SK-N-SH (cell line): ENCODE measurements at regions not wholly inside any gene's neighbourhood (a gene's known extent, or its start where the extent isn't known, plus 50 kb on each side); places are given as distances from the start of the nearest gene placed in this dataset.

Source experiments
- CTCF ChIA-PET: fragments of 300-600, 350-600 bp; formaldehyde crosslinking; extraction: SDS; loops from one replicate; lab custom pipeline; 2021; lab: Yijun Ruan, JAX
- POLR2A ChIA-PET: fragments of 350-600 bp; sonication (Branson Sonifier 250); formaldehyde crosslinking; extraction: SDS; loops from one replicate; lab custom pipeline; 2020; ENCODE audit warnings: antibody characterized with exemption, inconsistent platforms; lab: Yijun Ruan, JAX
- DNase-seq: peaks from one replicate; pipeline ENCODE4 v3.0.0; 2012
- H2AFZ ChIP-seq: fragments of 200-600 bp; sonication (generic); 2 replicates; pipeline ENCODE4 v1.8.1; 2016; ENCODE audit warnings: antibody characterized with exemption, mild to moderate bottlenecking, low read depth
- H3F3A ChIP-seq: fragments of 200-600 bp; sonication (generic); replicated peaks from 2 replicates; pipeline ENCODE3; 2016; ENCODE audit warnings: antibody characterized with exemption, mild to moderate bottlenecking; ENCODE audit not compliant: insufficient read depth
- H3K27ac ChIP-seq, 2 experiments: fragments of 200-500 bp in 1 of 2; fragments of 200-600 bp in 1 of 2; sonication (Bioruptor generic) in 1 of 2; sonication (generic), shearing (Covaris generic) in 1 of 2; 2 replicates each; pipeline versions ENCODE4 v1.5.1 to v1.6.1; 2014 to 2016; ENCODE audit warnings: low read depth in 2 of 2, inconsistent platforms in 1 of 2, low read length in 1 of 2, mild to moderate bottlenecking in 1 of 2, mixed read lengths in 1 of 2
- H3K27me3 ChIP-seq: fragments of 200-600 bp; sonication (generic), shearing (Covaris generic); 2 replicates; pipeline ENCODE4 v1.6.1; 2016; ENCODE audit warnings: mixed run types; ENCODE audit not compliant: insufficient read depth
- H3K36me3 ChIP-seq, 2 experiments: fragments of 200-500 bp in 1 of 2; fragments of 200-600 bp in 1 of 2; sonication (Bioruptor generic) in 1 of 2; sonication (generic) in 1 of 2; replicated peaks in 1 of 2; 2 replicates each; pipeline versions ENCODE3 to v1.5.1; 2014 to 2016; ENCODE audit warnings: low read length in 1 of 2, mild to moderate bottlenecking in 1 of 2; ENCODE audit not compliant: insufficient read depth in 2 of 2, control insufficient read depth in 1 of 2
- H3K4me1 ChIP-seq, 2 experiments: fragments of 200-500 bp in 1 of 2; fragments of 200-600 bp in 1 of 2; sonication (Bioruptor generic) in 1 of 2; sonication (generic), shearing (Covaris generic) in 1 of 2; 2 replicates each; pipeline versions ENCODE4 v1.5.1 to v1.6.1; 2014 to 2016; ENCODE audit warnings: low read depth in 1 of 2, low read length in 1 of 2, mixed run types in 1 of 2; ENCODE audit not compliant: insufficient read depth in 2 of 2, control insufficient read depth in 1 of 2
- H3K4me2 ChIP-seq: fragments of 200-600 bp; sonication (generic), shearing (Covaris generic); 2 replicates; pipeline ENCODE4 v1.6.1; 2017; ENCODE audit warnings: mixed run types
- H3K4me3 ChIP-seq, 2 experiments: fragments of 200-500 bp in 1 of 2; fragments of 200-600 bp in 1 of 2; sonication (Bioruptor generic) in 1 of 2; sonication (generic), shearing (Covaris generic) in 1 of 2; 2 replicates each; pipeline versions ENCODE4 v1.5.1 to v1.8.1; 2014 to 2016; ENCODE audit warnings: low read depth in 2 of 2, inconsistent platforms in 1 of 2, low read length in 1 of 2, mild to moderate bottlenecking in 1 of 2, mixed read lengths in 1 of 2, moderate library complexity in 1 of 2
- H3K79me2 ChIP-seq: fragments of 200-600 bp; sonication (generic); 2 replicates; pipeline ENCODE4 v1.8.1; 2017; ENCODE audit warnings: mild to moderate bottlenecking; ENCODE audit not compliant: insufficient read depth
- H3K9ac ChIP-seq: fragments of 200-600 bp; sonication (generic); 2 replicates; pipeline ENCODE4 v1.6.1; 2017; ENCODE audit warnings: mixed run types
- H3K9me2 ChIP-seq: fragments of 200-600 bp; sonication (generic); 2 replicates; pipeline ENCODE4 v1.6.1; 2017; ENCODE audit warnings: mixed run types
- H3K9me3 ChIP-seq: fragments of 200-600 bp; sonication (generic); 2 replicates; pipeline ENCODE4 v1.6.1; 2017; ENCODE audit warnings: mixed run types, mild to moderate bottlenecking, moderate library complexity
- H4K20me1 ChIP-seq: fragments of 200-600 bp; sonication (generic); 2 replicates; pipeline ENCODE4 v1.6.1; 2017; ENCODE audit warnings: mild to moderate bottlenecking, mixed run types; ENCODE audit not compliant: insufficient read depth
- EP300 ChIP-seq, 2 experiments: IDR thresholded peaks; 2 replicates each; pipeline versions ENCODE4 v1.4.0 to v1.6.1; 2012; ENCODE audit warnings: borderline replicate concordance in 1 of 2, low read depth in 1 of 2, low read length in 1 of 2
- FOSL2 ChIP-seq: IDR thresholded peaks from 2 replicates; pipeline ENCODE4 v1.4.0; 2012; ENCODE audit warnings: low read depth, mild to moderate bottlenecking, moderate library complexity, borderline replicate concordance
- FOXJ3 ChIP-seq: sonication (generic); formaldehyde crosslinking; IDR thresholded peaks from 2 replicates; pipeline ENCODE4 v1.5.1; 2020; ENCODE audit warnings: mild to moderate bottlenecking, missing genetic modification reagents
- GABPA ChIP-seq: IDR thresholded peaks from 2 replicates; pipeline ENCODE4 v1.4.0; 2012; ENCODE audit warnings: low read depth, mild to moderate bottlenecking
- MAX ChIP-seq: IDR thresholded peaks from 2 replicates; pipeline ENCODE4 v1.4.0; 2012; ENCODE audit warnings: low read depth
- NRF1 ChIP-seq: IDR thresholded peaks from 2 replicates; pipeline ENCODE4 v1.6.1; 2012; ENCODE audit warnings: low read depth, mild to moderate bottlenecking, low read length
- RFX5 ChIP-seq: IDR thresholded peaks from 2 replicates; pipeline ENCODE4 v1.6.1; 2012; ENCODE audit warnings: mild to moderate bottlenecking, improper control_type of control experiment, low read length
- TAF1 ChIP-seq: IDR thresholded peaks from 2 replicates; pipeline ENCODE4 v1.6.1; 2012; ENCODE audit warnings: low read depth, mild to moderate bottlenecking, low read length, moderate library complexity, borderline replicate concordance
- TCF12 ChIP-seq: IDR thresholded peaks from 2 replicates; pipeline ENCODE4 v1.4.0; 2012
- TEAD4 ChIP-seq: IDR thresholded peaks from 2 replicates; pipeline ENCODE4 v1.4.0; 2012; ENCODE audit warnings: mild to moderate bottlenecking, borderline replicate concordance; ENCODE audit not compliant: insufficient read depth
- YY1 ChIP-seq: IDR thresholded peaks from 2 replicates; pipeline ENCODE4 v1.4.0; 2012; ENCODE audit warnings: low read depth, mild to moderate bottlenecking
- ZBTB33 ChIP-seq: IDR thresholded peaks from 2 replicates; pipeline ENCODE4 v1.4.0; 2012; ENCODE audit warnings: low read depth, borderline replicate concordance
- WGBS: methylation state at CpG from one replicate; pipeline ENCODE4 v1.1.6; 2017; ENCODE audit warnings: low lambda C conversion rate; 5-methylcytosine and 5-hydroxymethylcytosine counted together
- TF ChIP-seq, protein P1 (sequence below): fragments of 150-350 bp; IDR thresholded peaks from 2 replicates; pipeline ENCODE4 v1.6.1; 2016; ENCODE audit warnings: mild to moderate bottlenecking, low read depth, low read length
- TF ChIP-seq, protein P2 (sequence below): IDR thresholded peaks from 2 replicates; pipeline ENCODE4; 2012

GRCh38 chr2:18833941-18834340 is 244.6 kb upstream of the NT5C1B start:
- H3K4me2 ChIP-seq, result peak overlapping the region; percentile 5; the same call in 1 of the 2 replicates
- H3F3A ChIP-seq, result peaks cover 19% of the 10 kb centered on the region
- POLR2A ChIA-PET, result no interaction called here
- H4K20me1 ChIP-seq, result no peaks in the 10 kb centered on the region
- TF ChIP-seq MAX, result no peak
- TF ChIP-seq, protein P1, sequence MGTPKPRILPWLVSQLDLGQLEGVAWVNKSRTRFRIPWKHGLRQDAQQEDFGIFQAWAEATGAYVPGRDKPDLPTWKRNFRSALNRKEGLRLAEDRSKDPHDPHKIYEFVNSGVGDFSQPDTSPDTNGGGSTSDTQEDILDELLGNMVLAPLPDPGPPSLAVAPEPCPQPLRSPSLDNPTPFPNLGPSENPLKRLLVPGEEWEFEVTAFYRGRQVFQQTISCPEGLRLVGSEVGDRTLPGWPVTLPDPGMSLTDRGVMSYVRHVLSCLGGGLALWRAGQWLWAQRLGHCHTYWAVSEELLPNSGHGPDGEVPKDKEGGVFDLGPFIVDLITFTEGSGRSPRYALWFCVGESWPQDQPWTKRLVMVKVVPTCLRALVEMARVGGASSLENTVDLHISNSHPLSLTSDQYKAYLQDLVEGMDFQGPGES, result no peak
- TF ChIP-seq ZBTB33, result no peak
- TF ChIP-seq, protein P2, sequence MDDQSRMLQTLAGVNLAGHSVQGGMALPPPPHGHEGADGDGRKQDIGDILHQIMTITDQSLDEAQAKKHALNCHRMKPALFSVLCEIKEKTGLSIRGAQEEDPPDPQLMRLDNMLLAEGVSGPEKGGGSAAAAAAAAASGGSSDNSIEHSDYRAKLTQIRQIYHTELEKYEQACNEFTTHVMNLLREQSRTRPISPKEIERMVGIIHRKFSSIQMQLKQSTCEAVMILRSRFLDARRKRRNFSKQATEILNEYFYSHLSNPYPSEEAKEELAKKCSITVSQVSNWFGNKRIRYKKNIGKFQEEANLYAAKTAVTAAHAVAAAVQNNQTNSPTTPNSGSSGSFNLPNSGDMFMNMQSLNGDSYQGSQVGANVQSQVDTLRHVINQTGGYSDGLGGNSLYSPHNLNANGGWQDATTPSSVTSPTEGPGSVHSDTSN, result no peak
- no peak for TF ChIP-seq YY1
- TF ChIP-seq TEAD4, result no peak
- TF ChIP-seq FOXJ3 (CRISPR knock-in tag), result no peak
- TF ChIP-seq FOSL2, result no peak
- TF ChIP-seq TCF12, result no peak
- TF ChIP-seq GABPA, result no peak
- TF ChIP-seq RFX5, result no peak
- no peak for TF ChIP-seq TAF1
- no peaks in the 10 kb centered on the region for H3K36me3 ChIP-seq
- H2AFZ ChIP-seq, result no peak overlapping the region
- CTCF ChIA-PET, result interaction anchor here (1.0 to 3.9 kb wide), 4 partner anchors 9 to 313 kb away, joined by 3 to 22 read pairs (median 3); no protein-coding TSS in a partner anchor
- no peak overlapping the region for H3K9ac ChIP-seq
- H3K9me3 ChIP-seq, result no peaks in the 10 kb centered on the region
- H3K4me3 ChIP-seq, result no peak overlapping the region
- no peak for DNase-seq
- no peaks in the 10 kb centered on the region for H3K27me3 ChIP-seq
- no peak overlapping the region; a peak in 1 of 4 replicates for H3K27ac ChIP-seq
- no peaks in the 10 kb centered on the region for H3K79me2 ChIP-seq
- H3K4me1 ChIP-seq, result peaks cover 4 to 45% of the 10 kb centered on the region in 2 experiments
- H3K9me2 ChIP-seq, result no peaks in the 10 kb centered on the region
- 88% methylated on average over 2 of the region's 2 CpGs for WGBS

DNA sequence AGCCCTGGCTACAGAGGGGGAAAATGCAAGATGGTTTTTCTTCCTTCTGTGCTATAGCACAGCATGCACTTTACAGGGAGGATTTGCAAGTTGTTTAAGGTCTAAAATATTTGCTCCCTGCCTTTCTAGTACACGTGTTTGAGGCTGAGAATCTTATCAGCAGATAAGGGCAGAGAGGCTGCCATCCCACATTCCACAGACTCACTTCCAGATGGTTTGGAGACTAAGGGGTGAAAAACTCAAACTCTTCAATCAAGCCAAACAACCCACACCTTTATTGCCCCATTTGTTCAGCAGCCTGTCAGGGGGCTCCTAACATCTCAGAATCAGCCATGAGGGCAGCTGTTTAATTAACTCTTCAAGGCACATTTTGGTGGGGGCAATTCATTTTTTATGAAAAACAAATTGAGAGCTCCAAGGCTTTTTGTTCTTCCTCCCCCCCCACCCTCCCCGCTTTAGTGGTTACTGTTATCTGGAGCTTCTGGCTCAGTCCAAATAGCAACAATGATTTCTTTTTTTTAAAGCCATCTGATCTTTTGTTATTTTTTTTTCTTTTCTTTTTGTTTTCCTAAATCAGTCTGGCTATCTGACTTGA is 242.6 kb upstream of the NT5C1B start:
- H3K36me3 ChIP-seq, result no peaks in the 10 kb centered on the region
- H3K27me3 ChIP-seq, result no peaks in the 10 kb centered on the region
- no peak overlapping the region for H3K9ac ChIP-seq
- 63% methylated on average over 2 of the region's 2 CpGs for WGBS
- H3K9me3 ChIP-seq, result no peaks in the 10 kb centered on the region
- peaks cover 4 to 45% of the 10 kb centered on the region in 2 experiments for H3K4me1 ChIP-seq
- no peak overlapping the region for H2AFZ ChIP-seq
- peak; percentile 36; the same call in 1 of the 2 replicates for TF ChIP-seq TCF12
- TF ChIP-seq EP300 (IDR thresholded peaks at IDR 0.05; ENCODE audit: borderline replicate concordance in 1 of 2, low read depth in 1 of 2, low read length in 1 of 2), result 0 out of 4 replicates have a peak, but pooled peaks of 1 of the 2 experiments have one; percentile 35
- no peak for TF ChIP-seq NRF1
- TF ChIP-seq, all 33 proteins: peak for 2
- POLR2A ChIA-PET, result no interaction called here
- Histone ChIP-seq H3K4me2 (no peak overlapping the region; the same call in 1 of the 2 replicates), H4K20me1 (no peaks in the 10 kb centered on the region), H3K4me3 (no peak overlapping the region), H3F3A (peaks cover 23% of the 10 kb centered on the region), H3K79me2 (no peaks in the 10 kb centered on the region), H3K9me2 (no peaks in the 10 kb centered on the region), H3K27ac (no peak overlapping the region)
- CTCF ChIA-PET, result interaction anchor here (1.0 to 1.2 kb wide), 3 partner anchors 23 to 31 kb away, joined by 3 read pairs; no protein-coding TSS in a partner anchor
- no peak for DNase-seq
